Erythroblast (primary cell): ENCODE measurements at regions not wholly inside any gene's neighbourhood (a gene's known extent, or its start where the extent isn't known, plus 50 kb on each side); places are given as distances from the start of the nearest gene placed in this dataset.

ENCODE experiments used
- GATA1 ChIP-seq: IDR thresholded peaks from 2 replicates; pipeline ENCODE4 v1.6.1; 2011; ENCODE audit warnings: low read depth, mild to moderate bottlenecking, control low read depth, low read length, moderate library complexity
- POLR2A ChIP-seq: IDR thresholded peaks from 2 replicates; pipeline ENCODE4 v1.6.1; 2011; ENCODE audit warnings: mild to moderate bottlenecking, low read length

GRCh38 chr7:34371922-34372321 lies 286.1 kb upstream of the NPSR1 start:
- TF ChIP-seq POLR2A: no peak
- TF ChIP-seq GATA1: no peak
